Neural cell (in vitro differentiated cells): ENCODE measurements at regions not wholly inside any gene's neighbourhood (a gene's known extent, or its start where the extent isn't known, plus 50 kb on each side); places are given as distances from the start of the nearest gene placed in this dataset.

ENCODE experiments used
- EP300 ChIP-seq: fragments of 450-650 bp; conservative IDR thresholded peaks from 2 replicates; pipeline ENCODE4 v1.6.1; 2014; ENCODE audit warnings: antibody characterized with exemption, mild to moderate bottlenecking, moderate library complexity; ENCODE audit not compliant: poor library complexity, severe bottlenecking
- EZH2 ChIP-seq: fragments of 200-600, 300-800 bp; shearing (Covaris generic), sonication (generic); IDR thresholded peaks from 2 replicates; pipeline ENCODE4 v1.6.1; 2014; ENCODE audit warnings: antibody characterized with exemption, low read length, borderline replicate concordance, mild to moderate bottlenecking; ENCODE audit not compliant: insufficient read depth, poor library complexity, severe bottlenecking
- MXI1 ChIP-seq: fragments of 450-650 bp; conservative IDR thresholded peaks from 2 replicates; pipeline ENCODE4 v1.6.1; 2014; ENCODE audit warnings: antibody characterized with exemption, mild to moderate bottlenecking; ENCODE audit not compliant: poor library complexity, severe bottlenecking
- POLR2AphosphoS5 ChIP-seq: IDR thresholded peaks from 2 replicates; pipeline ENCODE4 v1.6.1; 2012
- REST ChIP-seq: IDR thresholded peaks from 2 replicates; pipeline ENCODE4 v1.6.1; 2012; ENCODE audit warnings: borderline replicate concordance
- TAF1 ChIP-seq: IDR thresholded peaks from 2 replicates; pipeline ENCODE4 v1.6.1; 2012; ENCODE audit warnings: low read depth
- TF ChIP-seq, protein P1 (sequence below): fragments of 450-650 bp; IDR thresholded peaks from 2 replicates; pipeline ENCODE4 v1.5.1; 2014; ENCODE audit warnings: antibody characterized with exemption, mild to moderate bottlenecking, moderate library complexity; ENCODE audit not compliant: poor library complexity, severe bottlenecking

GRCh38 chr4:162841753-162842152 is 324.9 kb downstream of the NAF1 start:
- TF ChIP-seq, protein P1, sequence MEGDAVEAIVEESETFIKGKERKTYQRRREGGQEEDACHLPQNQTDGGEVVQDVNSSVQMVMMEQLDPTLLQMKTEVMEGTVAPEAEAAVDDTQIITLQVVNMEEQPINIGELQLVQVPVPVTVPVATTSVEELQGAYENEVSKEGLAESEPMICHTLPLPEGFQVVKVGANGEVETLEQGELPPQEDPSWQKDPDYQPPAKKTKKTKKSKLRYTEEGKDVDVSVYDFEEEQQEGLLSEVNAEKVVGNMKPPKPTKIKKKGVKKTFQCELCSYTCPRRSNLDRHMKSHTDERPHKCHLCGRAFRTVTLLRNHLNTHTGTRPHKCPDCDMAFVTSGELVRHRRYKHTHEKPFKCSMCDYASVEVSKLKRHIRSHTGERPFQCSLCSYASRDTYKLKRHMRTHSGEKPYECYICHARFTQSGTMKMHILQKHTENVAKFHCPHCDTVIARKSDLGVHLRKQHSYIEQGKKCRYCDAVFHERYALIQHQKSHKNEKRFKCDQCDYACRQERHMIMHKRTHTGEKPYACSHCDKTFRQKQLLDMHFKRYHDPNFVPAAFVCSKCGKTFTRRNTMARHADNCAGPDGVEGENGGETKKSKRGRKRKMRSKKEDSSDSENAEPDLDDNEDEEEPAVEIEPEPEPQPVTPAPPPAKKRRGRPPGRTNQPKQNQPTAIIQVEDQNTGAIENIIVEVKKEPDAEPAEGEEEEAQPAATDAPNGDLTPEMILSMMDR, result no peak
- no peak for TF ChIP-seq EZH2
- TF ChIP-seq EP300, result no peak
- no peak for TF ChIP-seq TAF1
- no peak for TF ChIP-seq POLR2AphosphoS5
- TF ChIP-seq MXI1, result no peak
- no peak for TF ChIP-seq REST
